ENCODE measurements at regions not wholly inside any gene's neighbourhood (a gene's known extent, or its start where the extent isn't known, plus 50 kb on each side); places are given as distances from the start of the nearest gene placed in this dataset.

DNA sequence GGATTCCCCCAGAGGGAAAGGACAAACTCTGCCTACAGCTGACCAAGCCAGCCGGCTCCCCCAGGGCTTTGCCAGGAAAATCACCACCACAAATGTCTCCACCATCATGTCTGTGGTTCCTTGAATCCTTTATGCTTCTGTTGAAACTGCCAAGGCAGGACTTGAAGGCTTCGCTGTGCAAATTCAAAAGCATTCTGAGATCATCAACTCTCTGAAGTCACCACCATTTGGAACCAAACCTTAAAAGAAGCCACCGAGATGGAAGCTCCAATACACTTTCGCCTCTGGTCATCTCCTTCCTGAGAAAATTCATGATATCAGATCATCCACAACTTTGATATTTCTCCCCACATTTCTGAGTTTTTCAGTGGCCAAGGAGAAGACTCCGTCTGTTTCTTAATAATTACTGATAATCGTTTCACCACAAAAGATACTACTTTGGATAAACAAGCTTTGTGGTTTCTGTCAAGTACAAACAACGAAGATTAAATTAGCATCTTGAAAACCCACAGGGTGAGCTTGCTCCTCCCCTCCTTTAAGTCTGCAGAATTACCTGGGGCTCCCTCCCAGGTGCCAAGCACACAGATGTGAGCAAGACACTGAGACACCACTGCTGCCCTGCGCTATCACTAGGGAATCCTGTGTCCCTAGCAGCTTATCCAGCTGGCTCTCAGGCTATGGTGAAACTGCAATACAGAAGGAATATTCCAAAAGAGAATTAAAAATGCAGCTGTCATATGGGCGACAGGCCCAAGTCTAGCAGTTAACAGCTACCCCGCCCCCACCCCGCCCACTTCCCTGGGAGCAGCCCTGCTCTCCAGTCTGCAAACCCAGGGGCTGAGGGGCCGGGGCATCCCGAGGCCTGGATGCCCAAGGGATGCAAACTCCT lies 125.0 kb upstream of the TBL1X start:
- Histone ChIP-seq H3K4me1 (ENCODE audit: control insufficient read depth, insufficient read depth, low read length) (peaks cover 10% of the 10 kb centered on the region), H2AFZ (replicated peaks; ENCODE audit: low read length, poor library complexity) (no peak overlapping the region), H2AK9ac (replicated peaks; ENCODE audit: low read depth, low read length, poor library complexity) (no peak overlapping the region), H3K18ac (ENCODE audit: low read depth, low read length) (no peak overlapping the region), H4K5ac (ENCODE audit: low read depth, low read length) (no peak overlapping the region), H3K79me1 (ENCODE audit: low read depth in 1 of 2, low read length in 2 of 2) (no peaks in the 10 kb centered on the region), H3K23ac (ENCODE audit: low read depth, low read length) (no peak overlapping the region), H2BK20ac (ENCODE audit: low read depth, low read length) (no peak overlapping the region; the same call in 1 of the 2 replicates), H3K27ac (ENCODE audit: insufficient read depth, low read length) (no peak overlapping the region), H2BK15ac (ENCODE audit: low read depth, low read length) (no peak overlapping the region; the same call in 2 of the 3 replicates), H3K4me3 (ENCODE audit: insufficient read depth, low read depth, low read length) (no peak overlapping the region), H4K91ac (ENCODE audit: insufficient read depth, low read depth, low read length) (peak overlapping the region; percentile 48), H2AK5ac (ENCODE audit: low read depth, low read length) (peak overlapping the region; percentile 64), H3K9me3 (ENCODE audit: control insufficient read depth, insufficient read depth, low read length) (no peaks in the 10 kb centered on the region), H3K4ac (ENCODE audit: low read depth, low read length) (peak overlapping the region; percentile 77), H3K27me3 (ENCODE audit: control insufficient read depth, insufficient read depth, low read length) (no peaks in the 10 kb centered on the region), H3K4me2 (ENCODE audit: low read depth, low read length) (no peak overlapping the region), H3K14ac (replicated peaks; ENCODE audit: low read depth, low read length) (no peak overlapping the region; the same call in 1 of the 2 replicates), H4K8ac (ENCODE audit: low read depth in 2 of 2, low read length in 2 of 2) (peak overlapping the region; percentile 19 to 21; a peak in 2 of 4 replicates), H3K56ac (ENCODE audit: extremely low read depth, insufficient read depth, low read length) (no peak overlapping the region), H4K20me1 (ENCODE audit: insufficient read depth, low read length) (no peaks in the 10 kb centered on the region), H3K36me3 (ENCODE audit: control insufficient read depth, insufficient read depth, low read length) (no peaks in the 10 kb centered on the region), H2BK120ac (ENCODE audit: low read depth, low read length) (peak overlapping the region; percentile 49; the same call in 1 of the 2 replicates), H3K9me1 (ENCODE audit: insufficient read depth, low read length) (no peaks in the 10 kb centered on the region), H2BK5ac (ENCODE audit: low read depth, low read length, poor library complexity, severe bottlenecking) (no peak overlapping the region), H3K9ac (ENCODE audit: low read depth, low read length) (no peak overlapping the region)
- ATAC-seq (ENCODE audit: low read depth) (no peak), DNase-seq (no peak)
- dilution Hi-C loops (cut with HindIII; ENCODE audit: low sequenced_read_pairs, unreplicated experiment), result no loop called here
- in situ Hi-C loops (cut with MboI; ENCODE audit: low sequenced_read_pairs), result no loop called here
- intact Hi-C loops (cut with micrococcal nuclease), result loop anchor here (2.0 to 10.0 kb wide), 3 partner anchors 191 to 475 kb away; no protein-coding TSS in a partner anchor
- POLR2A ChIA-PET (ENCODE audit: unreplicated experiment), result no interaction called here
- 78% methylated on average over 3 of the region's 13 CpGs; no CpG with 5 or more reads in 1 of the 2 experiments for WGBS, 2 experiments (ENCODE audit: extremely low coverage in 2 of 2, insufficient read length in 1 of 2)
- no TSS peak for BruUV-seq (replicated peaks)
- CTCF ChIA-PET, result no interaction called here
- TF ChIP-seq RCOR1 (IDR thresholded peaks at IDR 0.05; ENCODE audit: insufficient replicate concordance, low read length), result no peak
- TF ChIP-seq USF2 (IDR thresholded peaks at IDR 0.05; ENCODE audit: low read depth, low read length), result no peak
- TF ChIP-seq RFX5 (IDR thresholded peaks at IDR 0.05; ENCODE audit: low read depth, low read length), result no peak
- no peak for TF ChIP-seq SMC3 (IDR thresholded peaks at IDR 0.05; ENCODE audit: low read depth, low read length)
- no peak for TF ChIP-seq FOS (IDR thresholded peaks at IDR 0.05; ENCODE audit: low read depth, low read length)
- TF ChIP-seq MAZ (IDR thresholded peaks at IDR 0.05; ENCODE audit: borderline replicate concordance, low read depth, low read length), result no peak
- TF ChIP-seq, protein P1, sequence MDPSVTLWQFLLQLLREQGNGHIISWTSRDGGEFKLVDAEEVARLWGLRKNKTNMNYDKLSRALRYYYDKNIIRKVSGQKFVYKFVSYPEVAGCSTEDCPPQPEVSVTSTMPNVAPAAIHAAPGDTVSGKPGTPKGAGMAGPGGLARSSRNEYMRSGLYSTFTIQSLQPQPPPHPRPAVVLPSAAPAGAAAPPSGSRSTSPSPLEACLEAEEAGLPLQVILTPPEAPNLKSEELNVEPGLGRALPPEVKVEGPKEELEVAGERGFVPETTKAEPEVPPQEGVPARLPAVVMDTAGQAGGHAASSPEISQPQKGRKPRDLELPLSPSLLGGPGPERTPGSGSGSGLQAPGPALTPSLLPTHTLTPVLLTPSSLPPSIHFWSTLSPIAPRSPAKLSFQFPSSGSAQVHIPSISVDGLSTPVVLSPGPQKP (IDR thresholded peaks at IDR 0.05; ENCODE audit: borderline replicate concordance, low read depth, low read length), result no peak
- no peak for TF ChIP-seq CEBPB (IDR thresholded peaks at IDR 0.05; ENCODE audit: low read depth, low read length)
- no peak for TF ChIP-seq CHD1 (IDR thresholded peaks at IDR 0.05; ENCODE audit: low read depth, low read length)
- no peak for TF ChIP-seq NFE2L2 (IDR thresholded peaks at IDR 0.05; ENCODE audit: low read depth, low read length)
- no peak for TF ChIP-seq POLR2A (IDR thresholded peaks at IDR 0.05; ENCODE audit: low read depth, low read length)
- TF ChIP-seq RAD21 (IDR thresholded peaks at IDR 0.05; ENCODE audit: low read length), result no peak
- TF ChIP-seq BHLHE40 (IDR thresholded peaks at IDR 0.05; ENCODE audit: low read depth, low read length), result no peak
- no peak for TF ChIP-seq MXI1 (IDR thresholded peaks at IDR 0.05; ENCODE audit: borderline replicate concordance, low read depth, low read length)
- no peak for TF ChIP-seq CTCF (conservative IDR thresholded peaks at IDR 0.05; ENCODE audit: low read depth, low read length)

Data from IMR-90 (cell line).